ENCODE measurements at regions not wholly inside any gene's neighbourhood (a gene's known extent, or its start where the extent isn't known, plus 50 kb on each side); places are given as distances from the start of the nearest gene placed in this dataset.

DNA sequence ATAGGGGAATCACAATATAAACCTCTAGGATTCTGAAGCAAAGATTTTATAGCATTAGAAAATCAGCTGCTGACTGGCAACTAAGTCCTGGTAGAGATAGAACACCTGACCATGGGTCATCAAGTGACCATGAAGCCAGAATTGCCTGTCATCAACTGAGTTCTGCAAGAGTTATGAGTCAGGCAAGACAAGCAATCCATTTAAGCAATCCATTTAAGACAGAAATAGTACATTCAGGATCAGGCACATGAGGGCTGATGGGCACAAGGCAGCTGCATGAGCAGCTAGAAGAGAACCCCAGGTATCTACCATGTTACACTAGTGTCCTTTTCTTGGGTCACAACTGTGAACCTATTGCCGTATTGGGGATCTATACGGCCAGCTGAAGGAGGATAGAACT is 98.9 kb downstream of the SPRY1 start:
- TF ChIP-seq, protein P1, sequence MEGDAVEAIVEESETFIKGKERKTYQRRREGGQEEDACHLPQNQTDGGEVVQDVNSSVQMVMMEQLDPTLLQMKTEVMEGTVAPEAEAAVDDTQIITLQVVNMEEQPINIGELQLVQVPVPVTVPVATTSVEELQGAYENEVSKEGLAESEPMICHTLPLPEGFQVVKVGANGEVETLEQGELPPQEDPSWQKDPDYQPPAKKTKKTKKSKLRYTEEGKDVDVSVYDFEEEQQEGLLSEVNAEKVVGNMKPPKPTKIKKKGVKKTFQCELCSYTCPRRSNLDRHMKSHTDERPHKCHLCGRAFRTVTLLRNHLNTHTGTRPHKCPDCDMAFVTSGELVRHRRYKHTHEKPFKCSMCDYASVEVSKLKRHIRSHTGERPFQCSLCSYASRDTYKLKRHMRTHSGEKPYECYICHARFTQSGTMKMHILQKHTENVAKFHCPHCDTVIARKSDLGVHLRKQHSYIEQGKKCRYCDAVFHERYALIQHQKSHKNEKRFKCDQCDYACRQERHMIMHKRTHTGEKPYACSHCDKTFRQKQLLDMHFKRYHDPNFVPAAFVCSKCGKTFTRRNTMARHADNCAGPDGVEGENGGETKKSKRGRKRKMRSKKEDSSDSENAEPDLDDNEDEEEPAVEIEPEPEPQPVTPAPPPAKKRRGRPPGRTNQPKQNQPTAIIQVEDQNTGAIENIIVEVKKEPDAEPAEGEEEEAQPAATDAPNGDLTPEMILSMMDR (conservative IDR thresholded peaks at IDR 0.05), result no peak
- DNase-seq (ENCODE audit: low read depth, low spot score), result no peak
- Mint-ChIP-seq H3K9me3 (peaks cover 20% of the 10 kb centered on the region), H3K4me1 (peaks cover 6% of the 10 kb centered on the region), H3K36me3 (ENCODE audit: low read depth) (peaks cover 5% of the 10 kb centered on the region), H3K4me3 (no peak overlapping the region), H3K27ac (ENCODE audit: unreplicated experiment) (no peak overlapping the region), H3K27me3 (ENCODE audit: low read depth) (no peaks in the 10 kb centered on the region)

DNA sequence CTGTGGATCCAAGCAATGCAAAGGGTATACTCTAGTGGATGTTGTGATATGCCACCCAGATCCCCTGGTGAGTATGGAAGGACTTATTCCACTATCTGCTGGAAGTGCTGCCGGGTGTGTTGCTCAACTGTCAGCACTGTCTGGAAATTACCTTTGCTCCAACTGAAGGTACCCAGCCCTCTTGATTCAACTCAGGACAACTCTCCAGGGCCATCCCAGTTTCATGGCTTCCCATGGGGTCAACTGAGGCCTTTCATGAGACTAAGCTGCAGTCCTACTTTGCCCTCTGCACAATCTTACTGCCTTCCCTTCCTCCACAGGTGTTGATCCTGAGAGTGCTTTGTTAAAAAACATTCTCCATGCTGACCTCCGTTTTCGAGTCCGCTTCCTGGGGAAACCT is 99.8 kb downstream of the SPRY1 start:
- no peaks in the 10 kb centered on the region for H3K27me3 Mint-ChIP-seq (ENCODE audit: low read depth)
- H3K9me3 Mint-ChIP-seq, result peaks cover 23% of the 10 kb centered on the region
- TF ChIP-seq, protein P1 (conservative IDR thresholded peaks at IDR 0.05), result no peak
- H3K4me3 Mint-ChIP-seq, result no peak overlapping the region
- no peak for DNase-seq (ENCODE audit: low read depth, low spot score)
- H3K27ac Mint-ChIP-seq (ENCODE audit: unreplicated experiment), result no peak overlapping the region
- peaks cover 6% of the 10 kb centered on the region for H3K36me3 Mint-ChIP-seq (ENCODE audit: low read depth)
- peaks cover 7% of the 10 kb centered on the region for H3K4me1 Mint-ChIP-seq

DNA sequence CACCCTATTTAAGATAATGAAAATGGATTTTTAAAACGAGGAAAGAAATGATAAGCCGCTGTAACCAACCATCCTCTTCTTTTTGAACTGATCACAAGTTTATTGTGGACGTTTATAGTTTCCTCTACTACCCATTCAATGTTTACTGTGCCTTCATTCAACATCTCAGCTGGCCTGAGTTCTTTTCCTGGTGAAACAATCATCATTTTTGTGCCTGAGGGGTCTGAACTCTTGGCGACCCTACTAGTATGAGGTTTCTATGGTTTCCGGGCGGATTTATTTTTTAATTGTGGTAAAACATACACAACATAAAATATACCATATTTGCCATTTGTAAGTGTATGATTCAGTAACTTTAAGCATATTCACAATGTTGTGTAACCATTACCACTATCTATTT is 100.7 kb downstream of the SPRY1 start:
- H3K9me3 Mint-ChIP-seq, result peaks cover 23% of the 10 kb centered on the region
- no peak for DNase-seq (ENCODE audit: low read depth, low spot score)
- TF ChIP-seq, protein P1 (conservative IDR thresholded peaks at IDR 0.05), result no peak
- H3K27me3 Mint-ChIP-seq (ENCODE audit: low read depth), result no peaks in the 10 kb centered on the region
- no peak overlapping the region for H3K4me3 Mint-ChIP-seq
- no peak overlapping the region for H3K27ac Mint-ChIP-seq (ENCODE audit: unreplicated experiment)
- H3K36me3 Mint-ChIP-seq (ENCODE audit: low read depth), result peaks cover 6% of the 10 kb centered on the region
- peaks cover 16% of the 10 kb centered on the region for H3K4me1 Mint-ChIP-seq

DNA sequence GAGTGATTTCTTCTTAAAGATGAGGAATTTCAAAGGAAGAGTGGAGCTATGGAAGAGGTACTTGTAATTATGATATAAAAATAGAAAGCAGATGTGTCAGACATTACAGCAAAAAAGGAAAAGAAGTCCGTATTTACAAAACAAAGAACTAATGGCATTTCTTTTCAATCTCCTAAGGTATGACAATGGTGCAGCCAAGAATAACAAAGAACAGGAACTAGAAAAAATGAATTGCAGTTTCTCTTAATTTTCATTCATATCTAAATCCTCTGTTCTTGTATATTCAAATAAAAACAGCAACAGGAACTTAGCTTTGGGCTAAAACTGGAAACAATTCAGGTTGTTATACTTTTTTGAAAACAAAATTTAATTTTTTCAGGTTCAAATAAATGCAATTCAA is 105.1 kb downstream of the SPRY1 start:
- peaks cover 3% of the 10 kb centered on the region for H3K36me3 Mint-ChIP-seq (ENCODE audit: low read depth)
- H3K4me3 Mint-ChIP-seq, result no peak overlapping the region
- peaks cover 42% of the 10 kb centered on the region for H3K4me1 Mint-ChIP-seq
- H3K27ac Mint-ChIP-seq (ENCODE audit: unreplicated experiment), result no peak overlapping the region
- H3K9me3 Mint-ChIP-seq, result peaks cover 9% of the 10 kb centered on the region
- no peaks in the 10 kb centered on the region for H3K27me3 Mint-ChIP-seq (ENCODE audit: low read depth)
- no peak for DNase-seq (ENCODE audit: low read depth, low spot score)
- TF ChIP-seq, protein P1 (conservative IDR thresholded peaks at IDR 0.05), result no peak

DNA sequence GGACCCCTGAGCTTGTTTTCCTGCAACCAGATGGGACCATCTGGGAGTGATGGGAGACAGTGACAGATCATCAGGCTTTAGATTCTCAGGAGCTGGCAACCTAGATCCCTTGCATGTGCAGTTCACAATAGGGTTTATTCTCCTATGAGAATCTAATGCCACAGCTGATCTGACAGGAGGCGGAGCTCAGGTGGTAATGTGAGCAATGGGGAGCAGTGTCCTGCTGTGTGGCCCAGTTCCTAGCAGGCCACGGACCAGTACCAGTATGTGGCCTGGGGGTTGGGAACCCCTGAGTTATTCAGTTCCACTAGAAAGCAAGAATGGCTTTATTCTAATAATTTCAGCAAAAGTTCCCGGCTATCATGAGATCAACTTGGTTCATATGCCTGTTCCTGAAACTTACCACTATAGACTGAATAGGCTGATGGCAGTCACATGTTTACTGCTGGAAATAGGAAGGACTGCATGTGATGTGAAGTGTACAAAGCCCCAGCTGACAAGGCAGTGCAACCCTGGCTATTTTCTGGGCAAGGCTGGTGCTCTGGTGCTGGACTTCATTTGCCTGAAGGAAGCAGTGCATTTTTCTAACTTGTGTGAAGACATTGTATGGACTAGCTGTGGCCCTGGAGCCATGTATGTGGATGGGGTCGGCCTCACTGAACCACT is 107.2 kb downstream of the SPRY1 start:
- Mint-ChIP-seq H3K4me1 (peaks cover 48% of the 10 kb centered on the region), H3K4me3 (peak overlapping the region; percentile 47), H3K27ac (ENCODE audit: unreplicated experiment) (peak overlapping the region; percentile 88), H3K36me3 (ENCODE audit: low read depth) (peaks cover 3% of the 10 kb centered on the region), H3K9me3 (peaks cover 9% of the 10 kb centered on the region), H3K27me3 (ENCODE audit: low read depth) (no peaks in the 10 kb centered on the region)
- no peak for DNase-seq (ENCODE audit: low read depth, low spot score)
- TF ChIP-seq, protein P1 (conservative IDR thresholded peaks at IDR 0.05), result no peak
